Activated gamma-delta T cell treated with anti-CD3 and anti-CD28 coated beads, Interleukin-2, amount 50 U/mL, for 16 hours (primary cell): ENCODE measurements at regions not wholly inside any gene's neighbourhood (a gene's known extent, or its start where the extent isn't known, plus 50 kb on each side); places are given as distances from the start of the nearest gene placed in this dataset.
"Not testable (repeated sequence)": the region's sequence is repeated elsewhere in the genome, so short reads cannot be mapped to it uniquely, and the experiment has no call there.

Source experiments
- DNase-seq: peaks from one replicate; pipeline ENCODE4 v3.0.0-alpha.2; 2020; ENCODE audit warnings: low read depth

GRCh38 chr5:147084702-147085101, 150.1 kb upstream of the STK32A start:
- DNase-seq: no peak

GRCh38 chr5:147085409-147085808, 149.4 kb upstream of the STK32A start:
- no peak for DNase-seq

- no peak for DNase-seq
Measured at GRCh38 chr5:147092044-147092443, 142.8 kb upstream of the STK32A start.

GRCh38 chr5:147093138-147093537, 141.7 kb upstream of the STK32A start:
- DNase-seq: no peak

- DNase-seq: no peak
Measured at GRCh38 chr5:147095740-147096139, 139.1 kb upstream of the STK32A start.

GRCh38 chr5:147098233-147098790, 136.5 kb upstream of the STK32A start:
- DNase-seq: no peak

GRCh38 chr5:147101659-147102369, 133.0 kb upstream of the STK32A start:
- no peak for DNase-seq

- DNase-seq: no peak
Measured at GRCh38 chr5:147112899-147113298, 121.9 kb upstream of the STK32A start.

- DNase-seq: no peak
Measured at GRCh38 chr5:147113967-147114366, 120.9 kb upstream of the STK32A start.

- DNase-seq: not testable (repeated sequence)
Measured at GRCh38 chr5:147139759-147140158, 95.1 kb upstream of the STK32A start.

GRCh38 chr5:147140558-147140957, 94.3 kb upstream of the STK32A start:
- DNase-seq: no peak

GRCh38 chr5:147141580-147141979, 93.2 kb upstream of the STK32A start:
- DNase-seq: not testable (repeated sequence)

- DNase-seq: no peak
Measured at GRCh38 chr5:147143215-147143614, 91.6 kb upstream of the STK32A start.

GRCh38 chr5:147145328-147145727, 89.5 kb upstream of the STK32A start:
- DNase-seq: no peak

- no peak for DNase-seq
Measured at GRCh38 chr5:147148715-147149114, 86.1 kb upstream of the STK32A start.

- no peak for DNase-seq
Measured at GRCh38 chr5:147152086-147152485, 82.7 kb upstream of the STK32A start.

GRCh38 chr5:147154809-147155208, 80.0 kb upstream of the STK32A start:
- no peak for DNase-seq

- no peak for DNase-seq
Measured at GRCh38 chr5:147156012-147156411, 78.8 kb upstream of the STK32A start.

GRCh38 chr5:147160902-147161700, 73.7 kb upstream of the STK32A start:
- DNase-seq: no peak

- no peak for DNase-seq
Measured at GRCh38 chr5:147162740-147163139, 72.1 kb upstream of the STK32A start.

GRCh38 chr5:147167529-147167928, 67.3 kb upstream of the STK32A start:
- no peak for DNase-seq

- DNase-seq: no peak
Measured at GRCh38 chr5:147168578-147169327, 66.1 kb upstream of the STK32A start.
